HEK293 (cell line): ENCODE measurements at regions not wholly inside any gene's neighbourhood (a gene's known extent, or its start where the extent isn't known, plus 50 kb on each side); places are given as distances from the start of the nearest gene placed in this dataset.

Experiments used
- CTCF ChIA-PET: fragments of 350-600 bp; formaldehyde crosslinking; extraction: SDS; loops from one replicate; lab custom pipeline; 2021; ENCODE audit warnings: antibody characterized with exemption; lab: Yijun Ruan, JAX
- POLR2A ChIA-PET: fragments of 300-600 bp; formaldehyde crosslinking; extraction: SDS; loops from one replicate; lab custom pipeline; 2020; ENCODE audit warnings: antibody characterized with exemption, inconsistent platforms; lab: Yijun Ruan, JAX
- H3K27ac ChIP-seq: fragments of 200-500 bp; sonication (Bioruptor generic); 2 replicates; pipeline ENCODE4 v1.5.1; 2014; ENCODE audit warnings: low read depth, low read length, control low read depth, inconsistent platforms; ENCODE audit errors: extremely low read depth
- H3K36me3 ChIP-seq, 2 experiments: fragments of 200-500 bp in 1 of 2; sonication (Bioruptor generic) in 1 of 2; 1 replicate in 1 of 2; 2 replicates in 1 of 2; pipeline ENCODE4 v1.5.1; 2014 to 2017; ENCODE audit warnings: inconsistent platforms in 2 of 2, low read length in 2 of 2; ENCODE audit not compliant: control insufficient read depth in 2 of 2, insufficient read depth in 1 of 2
- H3K4me1 ChIP-seq: fragments of 200-500 bp; sonication (Bioruptor generic); 2 replicates; pipeline ENCODE4 v1.5.1; 2014; ENCODE audit warnings: mild to moderate bottlenecking, low read length, inconsistent platforms; ENCODE audit not compliant: control insufficient read depth, insufficient read depth
- H3K4me3 ChIP-seq: 2 replicates; pipeline ENCODE4 v1.5.1; 2011; ENCODE audit warnings: low read depth, mild to moderate bottlenecking, control low read depth, low read length, moderate library complexity
- H3K9me3 ChIP-seq: fragments of 200-500 bp; sonication (Bioruptor generic); 2 replicates; pipeline ENCODE4 v1.5.1; 2014; ENCODE audit warnings: low read depth, low read length, inconsistent platforms; ENCODE audit not compliant: control insufficient read depth, insufficient read depth
- KLF16 ChIP-seq: fragments of 450-650 bp; formaldehyde crosslinking; IDR thresholded peaks from 2 replicates; pipeline ENCODE4 v1.5.1; 2017; ENCODE audit warnings: missing biosample characterization, missing genetic modification characterization
- RBAK ChIP-seq: fragments of 450-650 bp; formaldehyde crosslinking; IDR thresholded peaks from 2 replicates; pipeline ENCODE4 v1.5.1; 2016; ENCODE audit warnings: missing biosample characterization, missing genetic modification characterization
- SETDB1 ChIP-seq: IDR thresholded peaks from one replicate; pipeline ENCODE4 v1.6.1; 2017; ENCODE audit warnings: mild to moderate bottlenecking, low read length, moderate library complexity, mixed read lengths; ENCODE audit not compliant: insufficient read length
- SP3 ChIP-seq: fragments of 450-650 bp; formaldehyde crosslinking; IDR thresholded peaks from 2 replicates; pipeline ENCODE4 v1.5.1; 2016; ENCODE audit warnings: missing biosample characterization, missing genetic modification characterization
- SP7 ChIP-seq: fragments of 450-650 bp; formaldehyde crosslinking; IDR thresholded peaks from 2 replicates; pipeline ENCODE4 v1.5.1; 2016; ENCODE audit warnings: missing biosample characterization, missing genetic modification characterization
- ZNF292 ChIP-seq: fragments of 450-650 bp; formaldehyde crosslinking; IDR thresholded peaks from 2 replicates; pipeline ENCODE4 v1.5.1; 2016; ENCODE audit warnings: low read depth, missing biosample characterization, missing genetic modification characterization, borderline replicate concordance
- ZNF311 ChIP-seq: fragments of 450-650 bp; formaldehyde crosslinking; IDR thresholded peaks from 2 replicates; pipeline ENCODE4 v1.5.1; 2017; ENCODE audit warnings: missing biosample characterization, missing genetic modification characterization, borderline replicate concordance
- ZNF426 ChIP-seq: fragments of 450-650 bp; formaldehyde crosslinking; IDR thresholded peaks from 2 replicates; pipeline ENCODE4 v1.5.1; 2017; ENCODE audit warnings: missing biosample characterization, missing genetic modification characterization, mild to moderate bottlenecking, inconsistent platforms, moderate library complexity
- ZNF560 ChIP-seq: fragments of 450-650 bp; formaldehyde crosslinking; IDR thresholded peaks from 2 replicates; pipeline ENCODE4 v1.5.1; 2017; ENCODE audit warnings: missing biosample characterization, missing genetic modification characterization, borderline replicate concordance
- ZNF76 ChIP-seq: fragments of 450-650 bp; formaldehyde crosslinking; IDR thresholded peaks from 2 replicates; pipeline ENCODE4; 2016; ENCODE audit warnings: low read depth, missing biosample characterization, missing genetic modification characterization, borderline replicate concordance
- ZSCAN16 ChIP-seq: fragments of 450-650 bp; formaldehyde crosslinking; IDR thresholded peaks from 2 replicates; pipeline ENCODE4 v1.5.1; 2016; ENCODE audit warnings: missing biosample characterization, missing genetic modification characterization
- TF ChIP-seq, protein P1 (sequence below): fragments of 450-650 bp; formaldehyde crosslinking; IDR thresholded peaks from 2 replicates; pipeline ENCODE4 v1.5.1; 2016; ENCODE audit warnings: missing biosample characterization, missing genetic modification characterization, borderline replicate concordance
- TF ChIP-seq, protein P2 (sequence below): fragments of 450-650 bp; formaldehyde crosslinking; conservative IDR thresholded peaks from 2 replicates; pipeline ENCODE4 v1.5.1; 2016; ENCODE audit warnings: low read depth, missing biosample characterization, missing genetic modification characterization

DNA sequence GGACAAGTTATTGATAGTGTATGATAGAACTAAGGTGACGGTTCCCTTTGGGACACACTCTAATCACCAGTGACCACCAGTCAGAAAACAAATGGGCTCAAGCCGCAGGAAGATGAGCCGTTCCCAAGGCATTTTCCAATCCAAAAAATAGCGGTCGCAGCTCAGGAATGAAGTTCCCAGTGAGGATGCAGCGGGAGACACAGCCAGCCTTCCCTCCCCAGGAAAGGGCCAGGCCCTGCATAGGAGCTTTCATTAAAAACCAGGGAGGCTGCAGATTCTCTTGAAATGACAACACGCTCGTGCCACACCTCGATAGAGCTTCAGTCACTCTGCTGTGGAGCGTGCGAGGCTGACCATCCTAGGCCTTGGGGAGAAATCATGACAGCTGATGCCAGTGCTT, 65.8 kb upstream of the WNT7B start (continued):
- TF ChIP-seq, protein P1, sequence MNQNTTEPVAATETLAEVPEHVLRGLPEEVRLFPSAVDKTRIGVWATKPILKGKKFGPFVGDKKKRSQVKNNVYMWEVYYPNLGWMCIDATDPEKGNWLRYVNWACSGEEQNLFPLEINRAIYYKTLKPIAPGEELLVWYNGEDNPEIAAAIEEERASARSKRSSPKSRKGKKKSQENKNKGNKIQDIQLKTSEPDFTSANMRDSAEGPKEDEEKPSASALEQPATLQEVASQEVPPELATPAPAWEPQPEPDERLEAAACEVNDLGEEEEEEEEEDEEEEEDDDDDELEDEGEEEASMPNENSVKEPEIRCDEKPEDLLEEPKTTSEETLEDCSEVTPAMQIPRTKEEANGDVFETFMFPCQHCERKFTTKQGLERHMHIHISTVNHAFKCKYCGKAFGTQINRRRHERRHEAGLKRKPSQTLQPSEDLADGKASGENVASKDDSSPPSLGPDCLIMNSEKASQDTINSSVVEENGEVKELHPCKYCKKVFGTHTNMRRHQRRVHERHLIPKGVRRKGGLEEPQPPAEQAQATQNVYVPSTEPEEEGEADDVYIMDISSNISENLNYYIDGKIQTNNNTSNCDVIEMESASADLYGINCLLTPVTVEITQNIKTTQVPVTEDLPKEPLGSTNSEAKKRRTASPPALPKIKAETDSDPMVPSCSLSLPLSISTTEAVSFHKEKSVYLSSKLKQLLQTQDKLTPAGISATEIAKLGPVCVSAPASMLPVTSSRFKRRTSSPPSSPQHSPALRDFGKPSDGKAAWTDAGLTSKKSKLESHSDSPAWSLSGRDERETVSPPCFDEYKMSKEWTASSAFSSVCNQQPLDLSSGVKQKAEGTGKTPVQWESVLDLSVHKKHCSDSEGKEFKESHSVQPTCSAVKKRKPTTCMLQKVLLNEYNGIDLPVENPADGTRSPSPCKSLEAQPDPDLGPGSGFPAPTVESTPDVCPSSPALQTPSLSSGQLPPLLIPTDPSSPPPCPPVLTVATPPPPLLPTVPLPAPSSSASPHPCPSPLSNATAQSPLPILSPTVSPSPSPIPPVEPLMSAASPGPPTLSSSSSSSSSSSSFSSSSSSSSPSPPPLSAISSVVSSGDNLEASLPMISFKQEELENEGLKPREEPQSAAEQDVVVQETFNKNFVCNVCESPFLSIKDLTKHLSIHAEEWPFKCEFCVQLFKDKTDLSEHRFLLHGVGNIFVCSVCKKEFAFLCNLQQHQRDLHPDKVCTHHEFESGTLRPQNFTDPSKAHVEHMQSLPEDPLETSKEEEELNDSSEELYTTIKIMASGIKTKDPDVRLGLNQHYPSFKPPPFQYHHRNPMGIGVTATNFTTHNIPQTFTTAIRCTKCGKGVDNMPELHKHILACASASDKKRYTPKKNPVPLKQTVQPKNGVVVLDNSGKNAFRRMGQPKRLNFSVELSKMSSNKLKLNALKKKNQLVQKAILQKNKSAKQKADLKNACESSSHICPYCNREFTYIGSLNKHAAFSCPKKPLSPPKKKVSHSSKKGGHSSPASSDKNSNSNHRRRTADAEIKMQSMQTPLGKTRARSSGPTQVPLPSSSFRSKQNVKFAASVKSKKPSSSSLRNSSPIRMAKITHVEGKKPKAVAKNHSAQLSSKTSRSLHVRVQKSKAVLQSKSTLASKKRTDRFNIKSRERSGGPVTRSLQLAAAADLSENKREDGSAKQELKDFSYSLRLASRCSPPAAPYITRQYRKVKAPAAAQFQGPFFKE, result no peak
- TF ChIP-seq ZNF76 (no peak), SP7 (tag by site-specific recombination) (no peak), ZNF311 (tag by site-specific recombination) (no peak), SETDB1 (no peak)
- TF ChIP-seq, protein P2, sequence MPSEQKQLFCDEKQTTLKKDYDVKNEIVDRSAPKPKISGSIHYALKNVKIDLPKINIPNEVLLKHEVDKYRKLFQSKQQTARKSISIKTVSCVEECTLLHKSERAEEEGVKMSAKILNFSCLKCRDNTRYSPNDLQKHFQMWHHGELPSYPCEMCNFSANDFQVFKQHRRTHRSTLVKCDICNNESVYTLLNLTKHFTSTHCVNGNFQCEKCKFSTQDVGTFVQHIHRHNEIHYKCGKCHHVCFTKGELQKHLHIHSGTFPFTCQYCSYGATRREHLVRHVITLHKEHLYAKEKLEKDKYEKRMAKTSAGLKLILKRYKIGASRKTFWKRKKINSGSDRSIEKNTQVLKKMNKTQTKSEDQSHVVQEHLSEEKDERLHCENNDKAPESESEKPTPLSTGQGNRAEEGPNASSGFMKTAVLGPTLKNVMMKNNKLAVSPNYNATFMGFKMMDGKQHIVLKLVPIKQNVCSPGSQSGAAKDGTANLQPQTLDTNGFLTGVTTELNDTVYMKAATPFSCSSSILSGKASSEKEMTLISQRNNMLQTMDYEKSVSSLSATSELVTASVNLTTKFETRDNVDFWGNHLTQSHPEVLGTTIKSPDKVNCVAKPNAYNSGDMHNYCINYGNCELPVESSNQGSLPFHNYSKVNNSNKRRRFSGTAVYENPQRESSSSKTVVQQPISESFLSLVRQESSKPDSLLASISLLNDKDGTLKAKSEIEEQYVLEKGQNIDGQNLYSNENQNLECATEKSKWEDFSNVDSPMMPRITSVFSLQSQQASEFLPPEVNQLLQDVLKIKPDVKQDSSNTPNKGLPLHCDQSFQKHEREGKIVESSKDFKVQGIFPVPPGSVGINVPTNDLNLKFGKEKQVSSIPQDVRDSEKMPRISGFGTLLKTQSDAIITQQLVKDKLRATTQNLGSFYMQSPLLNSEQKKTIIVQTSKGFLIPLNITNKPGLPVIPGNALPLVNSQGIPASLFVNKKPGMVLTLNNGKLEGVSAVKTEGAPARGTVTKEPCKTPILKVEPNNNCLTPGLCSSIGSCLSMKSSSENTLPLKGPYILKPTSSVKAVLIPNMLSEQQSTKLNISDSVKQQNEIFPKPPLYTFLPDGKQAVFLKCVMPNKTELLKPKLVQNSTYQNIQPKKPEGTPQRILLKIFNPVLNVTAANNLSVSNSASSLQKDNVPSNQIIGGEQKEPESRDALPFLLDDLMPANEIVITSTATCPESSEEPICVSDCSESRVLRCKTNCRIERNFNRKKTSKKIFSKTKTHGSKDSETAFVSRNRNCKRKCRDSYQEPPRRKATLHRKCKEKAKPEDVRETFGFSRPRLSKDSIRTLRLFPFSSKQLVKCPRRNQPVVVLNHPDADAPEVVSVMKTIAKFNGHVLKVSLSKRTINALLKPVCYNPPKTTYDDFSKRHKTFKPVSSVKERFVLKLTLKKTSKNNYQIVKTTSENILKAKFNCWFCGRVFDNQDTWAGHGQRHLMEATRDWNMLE (tag by site-specific recombination), result no peak
- TF ChIP-seq, all 188 proteins: peak for 0

DNA sequence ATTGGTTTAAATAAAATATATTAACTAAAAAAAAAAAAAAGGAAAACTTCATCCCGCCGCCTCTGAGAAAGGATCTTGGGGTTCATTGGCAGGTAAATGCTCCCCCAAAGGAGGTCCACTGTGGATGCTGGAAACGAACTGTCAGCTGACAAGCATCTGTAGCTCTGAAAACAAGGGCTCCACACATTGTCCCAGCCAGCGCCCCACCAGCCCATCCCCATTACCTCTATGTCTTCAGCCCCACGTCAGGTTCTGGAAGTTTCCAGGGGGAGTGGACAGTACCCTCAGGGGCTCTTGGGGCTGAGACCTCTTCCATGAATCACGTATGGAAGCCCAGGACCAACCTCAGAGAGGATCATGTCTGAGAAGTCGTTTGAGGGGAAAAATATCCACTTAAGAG, 66.4 kb upstream of the WNT7B start:
- CTCF ChIA-PET, result interaction anchor here (0.9 to 2.2 kb wide), 2 partner anchors 9 to 38 kb away, joined by 4 to 7 read pairs; no protein-coding TSS in a partner anchor
- POLR2A ChIA-PET, result interaction anchor here (1.0 kb wide), 1 partner anchor 27 kb away, joined by 3 read pairs; no protein-coding TSS in a partner anchor
- Histone ChIP-seq H3K27ac (no peak overlapping the region), H3K4me3 (no peak overlapping the region)
- no peak for TF ChIP-seq ZNF426 (tag by site-specific recombination)
- no peak for TF ChIP-seq ZSCAN16
- TF ChIP-seq RBAK (tag by site-specific recombination), result no peak
- no peak for TF ChIP-seq KLF16 (tag by site-specific recombination)
- no peak for TF ChIP-seq ZNF292 (tag by site-specific recombination)
- TF ChIP-seq ZNF560 (tag by site-specific recombination), result no peak
- TF ChIP-seq SP3 (tag by site-specific recombination), result no peak
- TF ChIP-seq, all 188 proteins: peak for 0
- H3K36me3 ChIP-seq, result no peaks in the 10 kb centered on the region
- H3K9me3 ChIP-seq, result no peaks in the 10 kb centered on the region
- no peaks in the 10 kb centered on the region for H3K4me1 ChIP-seq
